ENCODE measurements at regions not wholly inside any gene's neighbourhood (a gene's known extent, or its start where the extent isn't known, plus 50 kb on each side); places are given as distances from the start of the nearest gene placed in this dataset.

DNA sequence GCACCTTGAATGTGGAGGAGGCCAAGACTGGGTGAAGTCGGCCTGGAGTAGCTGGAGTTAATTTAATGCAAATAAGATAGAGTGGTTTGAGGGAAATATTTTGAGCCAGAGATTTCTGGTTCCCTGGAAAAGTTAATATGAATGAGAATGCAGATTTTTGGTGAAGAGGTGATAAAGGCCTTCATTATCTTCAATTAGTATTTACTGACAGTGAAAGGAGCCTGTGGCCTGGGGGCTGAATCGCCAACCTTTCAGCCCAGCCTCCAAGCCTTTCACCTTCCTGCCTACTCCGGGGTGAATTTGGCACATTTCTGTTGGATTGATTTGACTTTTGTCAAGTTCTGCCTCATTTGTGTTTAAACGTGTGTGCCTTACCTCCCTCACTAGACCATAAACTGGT is 147.8 kb downstream of the SOX2 start:
- DNase-seq (ENCODE audit: low read depth, low spot score), result no peak

GRCh38 chr3:181860235-181860634 is 148.5 kb downstream of the SOX2 start:
- DNase-seq (ENCODE audit: low read depth, low spot score), result no peak

DNA sequence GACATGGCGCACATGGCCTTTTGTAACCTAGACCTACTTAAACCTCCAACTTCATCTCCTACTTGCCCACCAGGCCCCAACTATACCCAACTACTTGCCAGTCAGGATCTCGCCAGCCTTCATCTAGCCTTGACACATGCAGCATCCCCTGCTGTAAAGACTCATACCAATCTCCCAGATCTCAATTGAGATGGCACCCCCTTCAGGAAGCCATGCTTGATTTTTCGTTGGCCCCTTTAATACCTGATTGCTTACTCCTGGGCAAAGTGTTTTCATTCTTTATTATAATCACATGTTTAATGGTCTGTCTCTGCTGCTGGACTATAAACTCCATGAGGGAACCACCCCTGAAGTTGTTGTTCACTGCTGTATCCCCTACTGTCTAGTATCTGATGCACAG is 150.8 kb downstream of the SOX2 start:
- no peak for DNase-seq (ENCODE audit: low read depth, low spot score)

- no peak for DNase-seq (ENCODE audit: low read depth, low spot score)
Measured at GRCh38 chr3:181868576-181869082, 156.9 kb downstream of the SOX2 start.

- DNase-seq (ENCODE audit: low read depth, low spot score), result no peak
Measured at GRCh38 chr3:181872887-181873286, 161.2 kb downstream of the SOX2 start.

DNA sequence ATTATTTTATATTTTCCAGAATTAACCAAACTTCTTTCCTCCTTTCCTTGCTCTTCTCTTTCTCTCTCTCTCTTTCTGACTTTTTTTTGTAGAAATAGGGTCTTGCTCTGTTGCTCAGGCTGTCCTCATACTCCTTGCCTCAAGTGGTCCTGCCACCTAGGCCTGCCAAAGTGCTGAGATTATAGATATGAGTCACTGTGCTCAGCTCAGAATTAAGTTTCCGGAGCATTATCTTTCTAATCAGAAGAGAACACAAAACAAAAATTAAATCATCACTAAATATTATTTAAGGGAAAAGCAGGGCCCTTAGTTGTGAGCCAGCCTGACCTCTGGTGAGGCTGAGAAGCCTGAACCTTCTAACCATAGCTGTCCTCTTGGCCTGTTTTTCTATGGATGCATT is 168.2 kb downstream of the SOX2 start:
- DNase-seq (ENCODE audit: low read depth, low spot score), result no peak

DNA sequence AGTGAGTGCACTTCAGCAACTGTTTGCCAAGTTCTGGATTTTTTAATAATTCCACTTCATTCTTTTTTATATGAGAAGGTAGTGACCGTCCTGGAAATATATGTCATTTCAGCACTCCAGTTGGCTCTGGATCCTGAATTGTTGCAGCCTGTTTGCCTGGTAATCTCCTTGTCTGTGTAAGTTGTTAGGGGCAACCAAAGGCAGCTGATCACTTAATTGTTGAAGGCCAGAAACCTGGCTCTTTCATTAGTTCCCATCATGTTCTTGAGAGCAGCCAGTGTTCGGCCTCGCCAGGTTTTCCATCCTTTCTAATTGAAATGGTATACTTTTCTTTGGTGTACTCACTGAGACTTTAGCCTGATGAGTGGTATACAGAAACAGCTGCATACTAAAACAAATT is 168.6 kb downstream of the SOX2 start:
- no peak for DNase-seq (ENCODE audit: low read depth, low spot score)

DNA sequence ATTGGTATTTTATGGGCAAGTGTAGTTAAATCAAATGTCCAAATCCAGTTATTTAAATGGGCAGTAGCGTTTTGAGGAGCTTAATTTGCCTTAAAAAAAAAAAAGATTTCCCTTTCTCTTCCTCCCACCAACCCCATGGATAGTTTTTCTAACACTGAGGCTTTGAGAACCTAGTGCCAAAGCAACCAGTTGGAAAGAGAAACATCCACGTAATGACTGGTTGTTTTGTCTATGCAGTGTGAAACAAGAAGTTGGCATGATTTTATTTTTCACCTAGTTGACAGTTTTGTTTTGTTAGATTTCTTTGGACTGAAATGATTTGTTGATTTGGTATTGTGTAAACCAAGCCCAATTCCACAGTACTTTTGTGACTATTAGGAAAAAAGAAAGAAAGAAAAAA is 170.0 kb downstream of the SOX2 start:
- no peak for DNase-seq (ENCODE audit: low read depth, low spot score)

DNA sequence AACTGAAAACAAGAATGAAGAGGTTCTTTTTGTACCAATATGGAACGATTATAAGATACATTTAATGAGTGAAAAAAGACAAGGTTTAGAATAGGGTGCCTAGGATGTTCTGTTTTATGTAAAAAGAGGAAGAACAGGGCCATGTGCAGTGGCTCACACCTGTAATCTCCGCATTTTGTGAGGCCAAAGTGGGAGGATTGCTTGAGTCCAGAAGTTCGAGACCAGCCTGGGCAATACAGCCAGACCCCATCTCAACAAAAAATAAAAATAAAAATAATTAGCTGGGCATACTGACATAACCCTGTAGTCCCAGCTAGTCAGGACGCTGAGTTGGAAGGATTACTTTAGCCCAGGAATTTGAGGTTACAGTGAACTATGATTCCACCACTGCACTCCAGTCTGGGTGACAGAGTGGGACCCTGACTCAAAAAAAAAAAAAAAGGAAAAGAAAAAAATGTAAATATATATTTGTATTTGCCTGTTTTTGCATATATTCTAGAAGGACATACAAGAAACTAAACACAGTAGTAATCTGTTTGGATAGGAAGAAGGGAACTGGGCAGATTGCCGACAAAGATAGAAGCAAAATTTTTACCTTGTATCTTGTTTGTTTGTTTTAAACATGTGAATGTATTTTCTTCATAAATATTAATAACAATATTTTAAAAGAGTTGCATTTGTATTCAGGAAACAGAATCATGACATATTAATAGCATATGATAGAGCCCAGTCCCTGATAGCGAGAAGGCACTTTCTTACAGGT is 174.3 kb downstream of the SOX2 start:
- DNase-seq (ENCODE audit: low read depth, low spot score), result no peak

GRCh38 chr3:181886676-181887075 is 175.0 kb downstream of the SOX2 start:
- DNase-seq (ENCODE audit: low read depth, low spot score), result no peak

GRCh38 chr3:181887685-181888084 is 176.0 kb downstream of the SOX2 start:
- no peak for DNase-seq (ENCODE audit: low read depth, low spot score)

GRCh38 chr3:181888234-181888633 is 176.5 kb downstream of the SOX2 start:
- DNase-seq (ENCODE audit: low read depth, low spot score), result no peak

DNA sequence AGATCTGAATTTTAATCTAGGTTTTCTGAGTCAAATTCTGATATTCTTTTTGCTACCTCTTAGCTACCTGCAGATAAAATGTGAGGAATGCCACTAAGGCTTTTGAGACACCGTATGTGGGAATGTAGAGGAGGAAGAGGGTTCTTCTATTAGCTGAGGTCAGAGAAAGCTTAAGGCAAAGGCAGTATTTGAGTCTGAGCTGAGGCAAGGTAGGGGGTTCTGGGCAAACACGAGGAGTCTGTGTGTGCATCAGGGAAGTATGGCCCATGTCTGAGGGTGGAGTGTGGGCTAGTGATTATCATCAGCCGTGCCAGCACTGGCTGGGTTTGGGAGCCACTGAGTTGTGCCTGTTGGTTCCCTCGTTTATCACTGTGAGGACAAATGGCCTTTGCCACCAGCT is 181.1 kb downstream of the SOX2 start:
- no peak for DNase-seq (ENCODE audit: low read depth, low spot score)

DNA sequence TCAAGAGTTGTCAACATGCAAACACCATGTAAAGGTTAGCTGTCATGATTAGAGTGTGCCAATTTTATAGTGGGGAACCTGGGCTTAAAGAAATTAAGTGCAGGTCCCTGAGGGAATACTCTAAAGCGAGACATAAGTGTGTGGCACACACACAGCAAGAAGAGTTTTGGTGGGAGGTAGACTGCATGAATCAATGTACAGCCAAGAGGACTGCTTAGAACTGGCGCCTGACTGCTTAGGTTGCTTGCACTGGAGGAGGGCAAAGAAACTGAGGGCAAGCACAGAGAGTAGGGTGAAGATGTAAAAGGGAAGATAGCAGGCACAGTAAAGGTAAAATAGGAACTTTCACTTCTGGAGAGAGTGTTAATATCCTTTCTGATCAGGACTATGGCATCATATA is 184.9 kb downstream of the SOX2 start:
- no peak for DNase-seq (ENCODE audit: low read depth, low spot score)

GRCh38 chr3:181899702-181900101 is 188.0 kb downstream of the SOX2 start:
- no peak for DNase-seq (ENCODE audit: low read depth, low spot score)

- no peak for DNase-seq (ENCODE audit: low read depth, low spot score)
Measured at GRCh38 chr3:181901626-181902025, 189.9 kb downstream of the SOX2 start.

DNA sequence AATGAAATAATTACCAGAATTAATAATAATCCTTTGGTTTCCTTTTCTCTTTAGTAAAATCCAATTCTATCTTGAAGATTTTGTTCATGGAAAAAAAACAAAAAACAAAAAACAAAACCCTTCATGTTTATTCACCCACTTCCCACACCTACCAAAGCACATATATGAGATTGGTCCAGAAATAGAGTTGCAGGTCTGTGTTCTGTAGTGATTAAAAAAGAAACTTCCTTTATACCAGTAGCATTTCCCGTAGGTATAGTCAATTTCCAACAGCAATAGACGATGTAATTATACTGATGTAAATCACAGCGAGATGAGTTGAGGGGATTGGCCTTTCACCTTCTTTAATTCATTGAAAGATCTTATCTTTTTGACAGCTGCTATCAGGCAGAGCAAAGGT is 194.6 kb downstream of the SOX2 start:
- no peak for DNase-seq (ENCODE audit: low read depth, low spot score)

- no peak for DNase-seq (ENCODE audit: low read depth, low spot score)
Measured at GRCh38 chr3:181909241-181909640, 197.5 kb downstream of the SOX2 start.

GRCh38 chr3:181912384-181912783 is 200.7 kb downstream of the SOX2 start:
- DNase-seq (ENCODE audit: low read depth, low spot score), result no peak

- no peak for DNase-seq (ENCODE audit: low read depth, low spot score)
Measured at GRCh38 chr3:181913254-181913653, 201.5 kb downstream of the SOX2 start.

DNA sequence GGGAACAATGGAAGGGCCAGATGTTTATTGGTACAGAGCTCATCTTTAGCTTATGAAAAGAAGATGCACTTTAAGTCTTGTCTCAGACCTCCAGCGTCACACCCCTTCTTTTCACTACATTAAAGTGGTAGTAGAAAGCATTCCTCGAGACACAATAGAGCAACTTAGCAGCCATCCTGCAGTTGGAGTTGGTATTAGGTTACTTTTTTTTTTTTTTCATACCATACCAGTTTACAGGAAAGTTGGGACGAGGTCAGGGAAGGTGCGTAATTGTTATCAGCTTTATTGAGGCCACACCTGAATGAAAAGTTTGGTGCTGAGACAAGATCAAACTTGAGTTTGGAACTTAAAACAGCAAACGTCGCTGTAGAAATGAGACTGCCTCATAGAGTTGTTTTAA is 203.8 kb downstream of the SOX2 start:
- no peak for DNase-seq (ENCODE audit: low read depth, low spot score)

- no peak for DNase-seq (ENCODE audit: low read depth, low spot score)
Measured at GRCh38 chr3:181916013-181916412, 204.3 kb downstream of the SOX2 start.

DNA sequence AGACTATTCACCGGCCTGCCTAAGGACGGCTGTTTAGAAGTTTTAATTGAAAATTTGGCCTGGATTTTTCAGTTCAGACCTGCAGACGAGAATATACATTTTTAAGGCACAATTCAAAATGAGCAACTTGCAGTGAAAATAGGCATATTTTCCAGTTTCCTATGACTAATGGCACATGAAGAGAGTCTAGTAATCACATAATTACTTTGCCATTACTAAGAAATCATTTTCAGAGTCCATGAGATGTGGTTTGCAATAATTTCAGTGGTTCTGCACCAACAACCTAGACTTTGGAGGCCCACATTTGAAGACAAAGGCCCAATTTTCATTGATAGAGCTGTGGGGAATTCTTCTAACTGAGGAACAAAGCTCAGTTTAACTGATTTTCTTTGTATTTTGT is 205.3 kb downstream of the SOX2 start:
- DNase-seq (ENCODE audit: low read depth, low spot score), result no peak

DNA sequence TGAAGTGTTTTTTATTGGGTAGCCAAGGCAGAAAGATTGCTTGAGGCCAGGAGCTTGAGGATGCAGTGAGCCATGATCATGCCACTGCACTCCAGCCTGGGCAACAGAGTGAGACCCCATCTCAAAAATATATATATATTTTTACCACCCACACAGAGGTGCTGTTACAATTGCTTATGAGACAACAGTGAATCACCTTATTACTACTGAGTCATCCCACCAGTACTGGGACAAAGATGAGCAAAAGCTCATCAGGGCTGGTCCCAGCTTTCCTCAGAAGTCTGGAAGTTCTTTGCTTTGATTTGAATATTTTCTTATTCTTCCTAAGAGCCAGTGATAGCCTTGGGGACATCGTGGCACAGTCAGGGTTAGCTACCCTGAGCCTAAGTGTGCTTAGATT is 207.7 kb downstream of the SOX2 start:
- DNase-seq (ENCODE audit: low read depth, low spot score), result no peak

Data from iPS DF 19.7 (cell line).